HEK293T (cell line): ENCODE measurements at regions not wholly inside any gene's neighbourhood (a gene's known extent, or its start where the extent isn't known, plus 50 kb on each side); places are given as distances from the start of the nearest gene placed in this dataset.

Experiments used
- CTCF ChIA-PET: fragments of 350-600 bp; formaldehyde crosslinking; extraction: SDS; loops from one replicate; lab custom pipeline; 2021; ENCODE audit warnings: antibody characterized with exemption, inconsistent platforms; lab: Yijun Ruan, JAX
- POLR2A ChIA-PET: fragments of 350-600 bp; formaldehyde crosslinking; extraction: SDS; loops from one replicate; lab custom pipeline; 2020; ENCODE audit warnings: antibody characterized with exemption, inconsistent platforms; lab: Yijun Ruan, JAX
- DNase-seq: peaks from one replicate; pipeline ENCODE4 v3.0.0; 2012; ENCODE audit warnings: mixed read lengths; ENCODE audit errors: extremely low spot score
- ARNT ChIP-seq: fragments of 450-650 bp; IDR thresholded peaks from 2 replicates; pipeline ENCODE4 v1.6.1; 2017; ENCODE audit warnings: mild to moderate bottlenecking
- BHLHE40 ChIP-seq: fragments of 450-650 bp; IDR thresholded peaks from 2 replicates; pipeline ENCODE4 v1.6.1; 2016; ENCODE audit warnings: mild to moderate bottlenecking, moderate library complexity, borderline replicate concordance
- CTBP1 ChIP-seq: fragments of 450-650 bp; IDR thresholded peaks from 2 replicates; pipeline ENCODE4 v1.6.1; 2016; ENCODE audit warnings: borderline replicate concordance
- ELF4 ChIP-seq: fragments of 450-650 bp; IDR thresholded peaks from 2 replicates; pipeline ENCODE4 v1.6.1; 2017; ENCODE audit warnings: antibody characterized with exemption
- FOXA1 ChIP-seq: fragments of 450-650 bp; IDR thresholded peaks from 2 replicates; pipeline ENCODE4 v1.6.1; 2016; ENCODE audit warnings: mild to moderate bottlenecking
- FOXK2 ChIP-seq: fragments of 450-650 bp; IDR thresholded peaks from 2 replicates; pipeline ENCODE4 v1.6.1; 2016; ENCODE audit warnings: mild to moderate bottlenecking
- FOXM1 ChIP-seq: fragments of 450-650 bp; IDR thresholded peaks from 2 replicates; pipeline ENCODE4 v1.6.1; 2017; ENCODE audit warnings: mild to moderate bottlenecking, borderline replicate concordance
- HDGF ChIP-seq: fragments of 450-650 bp; IDR thresholded peaks from 2 replicates; pipeline ENCODE4 v1.6.1; 2017; ENCODE audit warnings: antibody characterized with exemption, borderline replicate concordance
- L3MBTL2 ChIP-seq: fragments of 450-650 bp; conservative IDR thresholded peaks from 2 replicates; pipeline ENCODE4 v1.6.1; 2016; ENCODE audit warnings: mild to moderate bottlenecking
- LEF1 ChIP-seq: fragments of 450-650 bp; IDR thresholded peaks from 2 replicates; pipeline ENCODE4 v1.6.1; 2017; ENCODE audit warnings: mild to moderate bottlenecking, borderline replicate concordance
- NFRKB ChIP-seq: fragments of 450-650 bp; IDR thresholded peaks from 2 replicates; pipeline ENCODE4 v1.6.1; 2016; ENCODE audit warnings: mild to moderate bottlenecking, moderate library complexity
- PKNOX1 ChIP-seq: fragments of 450-650 bp; IDR thresholded peaks from 2 replicates; pipeline ENCODE4 v1.6.1; 2016
- SP1 ChIP-seq: fragments of 450-650 bp; IDR thresholded peaks from 2 replicates; pipeline ENCODE4 v1.6.1; 2017
- SUZ12 ChIP-seq: fragments of 450-650 bp; IDR thresholded peaks from 2 replicates; pipeline ENCODE4 v1.6.1; 2016; ENCODE audit warnings: mild to moderate bottlenecking
- TARDBP ChIP-seq: fragments of 450-650 bp; IDR thresholded peaks from 2 replicates; pipeline ENCODE4 v1.6.1; 2016
- ZNF384 ChIP-seq: fragments of 450-650 bp; IDR thresholded peaks from 2 replicates; pipeline ENCODE4 v1.6.1; 2016

- no peak for DNase-seq
- POLR2A ChIA-PET, result no interaction called here
Measured at GRCh38 chr4:13912966-13913365, 285.4 kb upstream of the BOD1L1 start.

GRCh38 chr4:13917015-13917414 is 289.5 kb upstream of the BOD1L1 start:
- no peak for DNase-seq
- POLR2A ChIA-PET, result no interaction called here
- CTCF ChIA-PET, result no interaction called here
- no peak for TF ChIP-seq ARNT
- TF ChIP-seq CTBP1, result no peak
- no peak for TF ChIP-seq ZNF384
- TF ChIP-seq LEF1, result no peak
- TF ChIP-seq L3MBTL2, result no peak
- TF ChIP-seq FOXA1, result no peak
- no peak for TF ChIP-seq HDGF
- no peak for TF ChIP-seq SP1
- TF ChIP-seq SUZ12, result no peak
- no peak for TF ChIP-seq PKNOX1
- TF ChIP-seq FOXM1, result no peak
- no peak for TF ChIP-seq NFRKB
- TF ChIP-seq ELF4, result no peak
- TF ChIP-seq TARDBP, result no peak
- TF ChIP-seq FOXK2, result no peak
- TF ChIP-seq BHLHE40, result no peak

More at GRCh38 chr4:13912966-13913365, 285.4 kb upstream of the BOD1L1 start:
- CTCF ChIA-PET, result no interaction called here
- TF ChIP-seq SP1 (no peak), FOXK2 (no peak), FOXA1 (no peak), L3MBTL2 (no peak), HDGF (no peak), PKNOX1 (no peak), FOXM1 (no peak), LEF1 (no peak), ELF4 (no peak)

- ChIA-PET POLR2A (no interaction called here), CTCF (no interaction called here)
- TF ChIP-seq ELF4 (no peak), ARNT (no peak), FOXA1 (no peak), L3MBTL2 (no peak), LEF1 (no peak), ZNF384 (no peak), SUZ12 (no peak)
- no peak for DNase-seq
Measured at GRCh38 chr4:13918110-13918509, 290.6 kb upstream of the BOD1L1 start.

GRCh38 chr4:13918991-13919441 is 291.5 kb upstream of the BOD1L1 start:
- CTCF ChIA-PET, result no interaction called here

GRCh38 chr4:13920111-13920875 is 292.8 kb upstream of the BOD1L1 start:
- DNase-seq, result no peak
- CTCF ChIA-PET, result no interaction called here
- POLR2A ChIA-PET, result no interaction called here
- TF ChIP-seq BHLHE40 (no peak), SP1 (no peak), L3MBTL2 (no peak), FOXK2 (no peak), NFRKB (no peak), ZNF384 (no peak), LEF1 (no peak), ARNT (no peak), ELF4 (no peak), FOXM1 (no peak), SUZ12 (no peak), CTBP1 (no peak), FOXA1 (no peak), PKNOX1 (no peak), HDGF (no peak), TARDBP (no peak)

More at GRCh38 chr4:13918991-13919441, 291.5 kb upstream of the BOD1L1 start:
- DNase-seq, result no peak
- TF ChIP-seq LEF1, result no peak
- no peak for TF ChIP-seq FOXM1
- TF ChIP-seq SUZ12, result no peak
- no peak for TF ChIP-seq ELF4
- no peak for TF ChIP-seq FOXA1
- TF ChIP-seq PKNOX1, result no peak
- no peak for TF ChIP-seq NFRKB
- TF ChIP-seq ZNF384, result no peak
- TF ChIP-seq FOXK2, result no peak
- TF ChIP-seq L3MBTL2, result no peak
- no peak for TF ChIP-seq HDGF
- no peak for TF ChIP-seq SP1
- no peak for TF ChIP-seq BHLHE40
- TF ChIP-seq CTBP1, result no peak
- POLR2A ChIA-PET, result no interaction called here
